Stimulated activated memory B cell treated with anti-CD40 and anti-IgM and Interleukin-4, amounts not matched to agents 10 μg/mL and 1 μg/mL and 100 μg/mL, for 72 hours (primary cell): ENCODE measurements at regions not wholly inside any gene's neighbourhood (a gene's known extent, or its start where the extent isn't known, plus 50 kb on each side); places are given as distances from the start of the nearest gene placed in this dataset.

Source experiments
- ATAC-seq: fragments of 150-1000 bp; cut with Tn5 transposase; 2 replicates; pipeline ENCODE4 v1.10.0; 2021
- H3K27ac Mint-ChIP-seq: one replicate; pipeline ENCODE4 v1.8.0; 2022; ENCODE audit warnings: mild to moderate bottlenecking, mixed read lengths
- H3K27me3 Mint-ChIP-seq: one replicate; pipeline ENCODE4 v1.8.0; 2022; ENCODE audit warnings: mixed read lengths
- H3K36me3 Mint-ChIP-seq: one replicate; pipeline ENCODE4 v1.8.0; 2022; ENCODE audit warnings: mixed read lengths
- H3K4me1 Mint-ChIP-seq: one replicate; pipeline ENCODE4 v1.8.0; 2022; ENCODE audit warnings: mixed read lengths
- H3K4me3 Mint-ChIP-seq: one replicate; pipeline ENCODE4 v1.8.0; 2022; ENCODE audit warnings: mild to moderate bottlenecking, moderate library complexity, mixed read lengths
- H3K9me3 Mint-ChIP-seq: one replicate; pipeline ENCODE4 v1.8.0; 2022; ENCODE audit warnings: mixed read lengths

- Mint-ChIP-seq H3K4me1 (no peaks in the 10 kb centered on the region), H3K36me3 (no peaks in the 10 kb centered on the region), H3K27ac (no peak overlapping the region), H3K27me3 (no peaks in the 10 kb centered on the region), H3K4me3 (no peak overlapping the region), H3K9me3 (peaks cover 2% of the 10 kb centered on the region)
- no peak for ATAC-seq
These were observed 186.4 kb downstream of the RNF152 start for GRCh38 chr18:61706276-61706915.

GRCh38 chr18:61703508-61703907 is 189.3 kb downstream of the RNF152 start:
- H3K4me1 Mint-ChIP-seq, result no peaks in the 10 kb centered on the region
- H3K36me3 Mint-ChIP-seq, result no peaks in the 10 kb centered on the region
- peaks cover 2% of the 10 kb centered on the region for H3K9me3 Mint-ChIP-seq
- no peak overlapping the region for H3K4me3 Mint-ChIP-seq
- H3K27me3 Mint-ChIP-seq, result no peaks in the 10 kb centered on the region
- no peak overlapping the region for H3K27ac Mint-ChIP-seq
- no peak for ATAC-seq

DNA sequence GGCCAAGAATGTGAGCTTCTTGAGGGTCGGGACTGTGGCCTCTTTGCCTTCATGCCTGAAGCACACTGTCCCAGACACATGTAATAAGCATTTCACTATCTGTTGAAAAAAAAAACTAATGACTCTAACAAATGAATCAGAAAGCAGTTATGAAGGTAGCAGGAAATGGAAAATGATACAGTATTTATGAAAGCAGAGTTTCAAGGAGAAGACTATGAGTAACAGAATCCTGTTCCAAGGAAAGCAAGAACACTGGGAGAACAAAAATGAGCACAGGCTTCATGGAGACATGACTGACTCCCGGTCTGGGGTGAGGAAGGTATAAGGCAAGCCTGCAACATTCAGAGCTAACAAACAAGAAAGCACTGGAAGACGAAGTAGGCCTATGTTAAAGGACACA is 190.8 kb downstream of the RNF152 start:
- Mint-ChIP-seq H3K4me1 (no peaks in the 10 kb centered on the region), H3K36me3 (no peaks in the 10 kb centered on the region)

DNA sequence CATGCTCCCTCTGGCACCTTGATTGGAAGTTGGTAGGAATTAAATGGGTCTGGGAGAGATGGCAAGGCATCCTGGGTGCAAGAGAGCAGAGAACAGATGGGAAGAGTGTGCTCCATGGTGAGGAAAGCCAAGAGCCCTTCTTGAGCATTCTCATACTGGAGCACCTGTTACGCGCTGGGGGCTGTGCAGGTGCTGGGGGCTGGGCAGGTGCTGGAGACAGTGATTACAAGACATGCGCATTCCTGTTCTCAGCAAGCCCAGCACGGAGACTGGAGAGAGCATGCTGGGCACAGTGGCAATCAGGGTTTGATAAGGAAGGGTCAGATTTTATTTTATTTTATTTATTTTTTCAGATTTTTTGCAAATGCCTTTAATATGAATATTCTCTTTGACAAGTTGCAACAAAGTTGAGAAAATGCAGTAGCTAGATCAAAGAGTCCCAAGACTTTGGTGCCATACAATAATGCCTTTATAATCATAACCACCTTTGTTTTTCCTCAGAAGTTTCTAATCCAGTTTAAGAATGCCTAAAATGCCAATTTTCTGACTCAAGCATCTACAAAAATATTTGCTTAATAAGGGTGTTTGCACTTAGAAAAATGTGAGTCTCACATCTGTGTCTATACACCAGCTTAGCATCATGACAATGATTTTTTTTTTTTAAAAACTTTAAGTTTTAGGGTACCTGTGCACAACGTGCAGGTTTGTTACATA is 193.3 kb downstream of the RNF152 start:
- ATAC-seq, result no peak
- peaks cover 2% of the 10 kb centered on the region for H3K9me3 Mint-ChIP-seq
- no peaks in the 10 kb centered on the region for H3K4me1 Mint-ChIP-seq
- no peaks in the 10 kb centered on the region for H3K36me3 Mint-ChIP-seq
- no peak overlapping the region for H3K27ac Mint-ChIP-seq
- H3K4me3 Mint-ChIP-seq, result no peak overlapping the region
- H3K27me3 Mint-ChIP-seq, result no peaks in the 10 kb centered on the region

More for the DNA sequence above, 190.8 kb downstream of the RNF152 start:
- no peak overlapping the region for H3K27ac Mint-ChIP-seq
- no peak for ATAC-seq
- H3K4me3 Mint-ChIP-seq, result no peak overlapping the region
- peaks cover 2% of the 10 kb centered on the region for H3K9me3 Mint-ChIP-seq
- no peaks in the 10 kb centered on the region for H3K27me3 Mint-ChIP-seq

DNA sequence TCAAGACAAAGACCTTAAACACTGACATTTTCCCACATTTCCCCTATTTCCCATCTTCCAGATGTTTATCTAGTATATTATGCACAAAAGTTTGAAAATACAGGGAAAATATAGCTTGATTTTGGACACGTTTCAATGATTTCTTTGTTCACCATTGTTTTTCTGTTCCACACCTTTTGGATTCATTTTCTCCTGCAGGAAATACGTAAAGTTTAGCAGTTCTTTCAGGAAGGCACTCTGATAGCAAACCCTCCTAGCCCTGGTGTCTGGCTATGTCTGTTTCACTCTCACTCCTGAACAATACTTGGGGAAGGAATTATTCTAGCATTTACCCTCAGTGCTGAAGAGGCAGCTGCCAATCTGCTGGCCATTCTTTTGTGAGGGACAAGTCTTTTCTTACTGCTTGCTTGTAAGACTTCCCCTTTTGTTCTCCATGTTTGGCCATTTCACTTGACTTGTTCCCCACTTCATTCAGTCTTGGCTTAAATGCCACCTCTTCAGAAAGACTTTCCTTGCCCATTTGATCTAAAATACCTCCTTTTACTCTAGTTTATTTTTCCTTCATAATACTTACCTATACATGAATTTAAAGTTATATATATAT is 195.4 kb downstream of the RNF152 start:
- no peak overlapping the region for H3K4me3 Mint-ChIP-seq
- no peak overlapping the region for H3K27ac Mint-ChIP-seq
- no peaks in the 10 kb centered on the region for H3K36me3 Mint-ChIP-seq
- ATAC-seq, result no peak
- no peaks in the 10 kb centered on the region for H3K9me3 Mint-ChIP-seq
- no peaks in the 10 kb centered on the region for H3K4me1 Mint-ChIP-seq
- no peaks in the 10 kb centered on the region for H3K27me3 Mint-ChIP-seq

DNA sequence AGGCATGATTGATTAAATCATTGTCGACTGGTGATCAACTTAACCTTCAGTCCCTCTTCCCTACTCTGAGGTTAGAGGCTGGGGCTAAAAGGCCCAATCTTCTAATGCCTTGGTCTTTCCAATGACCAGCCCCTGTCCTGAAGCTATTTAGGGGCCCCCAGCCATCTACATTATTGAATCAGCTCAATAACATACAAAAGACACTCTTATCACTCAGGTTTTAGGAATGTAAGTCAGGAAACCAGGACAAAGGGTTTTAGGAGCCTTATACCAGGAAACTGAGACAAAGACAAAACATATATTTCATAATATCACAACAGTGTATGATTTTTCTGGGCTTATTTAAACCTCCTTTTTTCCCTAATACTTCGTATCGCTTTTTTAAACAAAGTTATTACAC is 198.6 kb downstream of the RNF152 start:
- H3K4me3 Mint-ChIP-seq, result no peak overlapping the region
- H3K9me3 Mint-ChIP-seq, result no peaks in the 10 kb centered on the region
- no peaks in the 10 kb centered on the region for H3K27me3 Mint-ChIP-seq
- no peaks in the 10 kb centered on the region for H3K36me3 Mint-ChIP-seq
- no peak for ATAC-seq
- H3K4me1 Mint-ChIP-seq, result no peaks in the 10 kb centered on the region
- H3K27ac Mint-ChIP-seq, result no peak overlapping the region

GRCh38 chr18:61690418-61691138 is 202.2 kb downstream of the RNF152 start:
- Mint-ChIP-seq H3K4me1 (no peaks in the 10 kb centered on the region), H3K9me3 (no peaks in the 10 kb centered on the region), H3K4me3 (no peak overlapping the region), H3K36me3 (no peaks in the 10 kb centered on the region), H3K27ac (no peak overlapping the region), H3K27me3 (no peaks in the 10 kb centered on the region)
- no peak for ATAC-seq

GRCh38 chr18:61687317-61687716 is 205.5 kb downstream of the RNF152 start:
- H3K27me3 Mint-ChIP-seq, result no peaks in the 10 kb centered on the region
- ATAC-seq, result no peak
- no peaks in the 10 kb centered on the region for H3K4me1 Mint-ChIP-seq
- H3K4me3 Mint-ChIP-seq, result no peak overlapping the region
- H3K27ac Mint-ChIP-seq, result no peak overlapping the region
- H3K9me3 Mint-ChIP-seq, result no peaks in the 10 kb centered on the region
- H3K36me3 Mint-ChIP-seq, result no peaks in the 10 kb centered on the region

DNA sequence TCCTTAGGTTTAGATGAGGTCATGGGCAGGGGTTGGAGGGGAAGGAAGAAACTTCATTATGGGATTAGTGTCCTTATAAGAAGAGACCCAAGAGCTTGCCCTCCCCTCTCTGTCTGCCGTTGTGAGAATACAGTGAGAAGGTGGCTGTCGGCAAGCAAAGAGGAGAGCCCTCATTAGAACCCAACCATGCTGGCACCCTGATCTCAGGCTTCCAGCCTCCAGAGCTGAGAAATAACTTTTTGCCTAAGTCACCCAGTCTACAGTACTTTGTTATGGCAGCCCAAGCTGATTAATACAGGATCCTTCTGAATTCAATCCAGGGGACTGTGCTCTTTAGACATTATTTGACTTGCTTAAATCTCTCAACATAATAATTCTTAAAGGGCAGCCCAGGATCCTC is 209.0 kb downstream of the RNF152 start:
- Mint-ChIP-seq H3K27ac (no peak overlapping the region), H3K27me3 (no peaks in the 10 kb centered on the region), H3K36me3 (no peaks in the 10 kb centered on the region), H3K9me3 (peaks cover 11% of the 10 kb centered on the region), H3K4me1 (no peaks in the 10 kb centered on the region), H3K4me3 (no peak overlapping the region)
- ATAC-seq, result no peak

DNA sequence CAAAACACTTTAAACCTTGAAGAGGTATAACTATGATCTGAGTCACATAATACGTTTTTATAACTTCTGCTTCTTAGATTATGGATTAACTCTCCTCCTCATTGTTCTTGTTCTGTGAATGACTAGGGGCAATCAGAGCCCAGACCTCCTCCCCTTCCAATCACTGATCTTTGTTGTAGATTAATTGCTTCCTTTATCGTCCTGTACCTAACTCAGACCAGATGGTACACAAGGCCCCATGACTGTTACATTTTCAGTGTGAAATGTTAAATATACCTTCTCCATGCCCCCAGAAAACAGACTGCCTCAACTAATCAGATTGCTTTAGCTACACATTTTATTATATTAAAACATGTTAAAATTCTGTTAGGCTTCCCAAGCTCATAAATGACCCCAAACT is 211.7 kb downstream of the RNF152 start:
- no peak for ATAC-seq
- Mint-ChIP-seq H3K36me3 (no peaks in the 10 kb centered on the region), H3K4me1 (no peaks in the 10 kb centered on the region), H3K27ac (no peak overlapping the region), H3K27me3 (no peaks in the 10 kb centered on the region), H3K9me3 (peaks cover 11% of the 10 kb centered on the region), H3K4me3 (no peak overlapping the region)

DNA sequence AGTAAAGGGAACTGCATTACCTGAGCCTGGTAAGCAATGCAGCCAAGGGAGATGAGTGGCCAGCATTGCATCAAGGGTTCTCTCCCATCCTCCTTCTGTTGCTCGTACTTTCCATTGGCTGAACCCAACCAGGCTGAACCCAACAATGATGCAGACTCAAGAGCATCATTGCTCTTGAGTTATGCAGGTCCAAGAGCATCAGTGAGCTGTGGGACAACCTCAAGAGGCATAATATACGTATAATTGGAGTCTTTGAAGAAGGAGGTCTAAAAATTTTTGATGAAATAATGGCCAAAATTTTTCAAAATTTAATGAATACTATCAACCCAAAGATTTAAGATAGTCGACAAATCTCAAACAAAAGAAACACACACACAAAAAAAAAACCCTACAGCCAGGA is 213.0 kb downstream of the RNF152 start:
- H3K4me1 Mint-ChIP-seq, result no peaks in the 10 kb centered on the region

DNA sequence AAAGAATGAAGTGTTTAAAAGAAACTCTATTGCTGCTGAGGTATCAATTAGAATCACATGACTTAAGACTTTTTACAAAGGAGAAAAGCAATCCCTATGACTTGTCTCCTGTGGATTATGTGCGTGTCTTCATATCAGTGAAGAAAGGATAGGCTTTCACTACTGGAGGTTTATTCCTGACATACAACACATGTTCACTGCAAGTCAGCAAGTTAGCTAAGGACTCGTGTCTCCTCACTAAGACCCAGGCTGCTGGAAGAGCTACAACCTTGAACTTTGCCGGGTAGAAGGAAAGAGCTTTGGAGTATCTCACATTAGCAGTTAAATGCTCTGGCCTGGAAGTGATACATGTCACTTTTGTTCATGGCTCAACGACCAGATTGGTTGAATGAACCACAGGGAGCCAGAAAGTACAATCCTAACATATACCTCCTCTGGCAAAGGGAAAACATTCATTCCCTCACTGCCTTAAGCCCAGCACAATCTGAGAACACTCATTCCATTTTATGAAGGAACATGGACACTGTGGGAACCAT is 215.3 kb downstream of the RNF152 start:
- no peak for ATAC-seq
- H3K27ac Mint-ChIP-seq, result no peak overlapping the region
- H3K36me3 Mint-ChIP-seq, result no peaks in the 10 kb centered on the region
- H3K4me1 Mint-ChIP-seq, result no peaks in the 10 kb centered on the region
- H3K9me3 Mint-ChIP-seq, result peaks cover 15% of the 10 kb centered on the region
- H3K27me3 Mint-ChIP-seq, result no peaks in the 10 kb centered on the region
- no peak overlapping the region for H3K4me3 Mint-ChIP-seq

More for the DNA sequence above, 213.0 kb downstream of the RNF152 start:
- Mint-ChIP-seq H3K27ac (no peak overlapping the region), H3K27me3 (no peaks in the 10 kb centered on the region), H3K36me3 (no peaks in the 10 kb centered on the region), H3K9me3 (peaks cover 15% of the 10 kb centered on the region), H3K4me3 (no peak overlapping the region)
- ATAC-seq, result no peak

GRCh38 chr18:61676773-61677434 is 215.9 kb downstream of the RNF152 start:
- Mint-ChIP-seq H3K27ac (no peak overlapping the region), H3K4me1 (no peaks in the 10 kb centered on the region), H3K27me3 (no peaks in the 10 kb centered on the region), H3K9me3 (peaks cover 15% of the 10 kb centered on the region), H3K36me3 (no peaks in the 10 kb centered on the region), H3K4me3 (no peak overlapping the region)
- no peak for ATAC-seq

DNA sequence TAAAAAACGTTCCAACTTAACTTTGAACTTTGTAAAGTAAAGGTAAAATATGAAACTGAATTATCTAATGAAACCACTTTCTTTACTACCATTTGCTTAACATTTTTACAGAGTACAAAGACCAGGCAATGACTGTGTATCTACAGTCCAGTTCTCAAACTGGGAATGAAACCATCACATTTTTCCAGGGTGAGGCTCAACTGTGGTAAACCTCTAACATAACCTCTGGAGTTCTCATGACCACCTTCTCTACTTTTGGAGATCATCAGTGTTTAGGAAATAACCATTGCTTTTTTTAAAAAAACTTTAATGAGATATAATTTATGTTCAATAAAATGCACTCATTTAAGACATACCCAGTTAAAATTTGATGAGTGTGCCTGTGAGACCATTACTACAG is 223.5 kb downstream of the RNF152 start:
- no peak for ATAC-seq

More for the DNA sequence above, 223.5 kb downstream of the RNF152 start:
- Mint-ChIP-seq H3K36me3 (no peaks in the 10 kb centered on the region), H3K4me1 (no peaks in the 10 kb centered on the region), H3K4me3 (no peak overlapping the region), H3K27ac (no peak overlapping the region), H3K27me3 (no peaks in the 10 kb centered on the region), H3K9me3 (no peaks in the 10 kb centered on the region)
